Neuronal stem cell (in vitro differentiated cells): ENCODE measurements at regions not wholly inside any gene's neighbourhood (a gene's known extent, or its start where the extent isn't known, plus 50 kb on each side); places are given as distances from the start of the nearest gene placed in this dataset.

Experiments
- DNase-seq: peaks from one replicate; pipeline ENCODE4 v3.0.0-alpha.2; 2013; ENCODE audit warnings: low spot score
- H2AFZ ChIP-seq: one replicate; pipeline ENCODE4 v1.6.1; 2013; ENCODE audit warnings: mild to moderate bottlenecking, low read length, inconsistent platforms
- H2AK5ac ChIP-seq: 2 replicates; pipeline ENCODE4 v1.6.1; 2013; ENCODE audit warnings: low read depth, mild to moderate bottlenecking, inconsistent platforms, low read length, moderate library complexity, mixed read lengths
- H2BK120ac ChIP-seq: 2 replicates; pipeline ENCODE4 v1.6.1; 2013; ENCODE audit warnings: low read depth, mild to moderate bottlenecking, inconsistent platforms, low read length, moderate library complexity, mixed read lengths
- H2BK12ac ChIP-seq: one replicate; pipeline ENCODE4 v1.6.1; 2013; ENCODE audit warnings: low read length, inconsistent platforms
- H2BK15ac ChIP-seq: 2 replicates; pipeline ENCODE4 v1.6.1; 2013; ENCODE audit warnings: mild to moderate bottlenecking, low read length, inconsistent platforms, mixed read lengths
- H2BK5ac ChIP-seq: one replicate; pipeline ENCODE4 v1.6.1; 2013; ENCODE audit warnings: inconsistent platforms, mild to moderate bottlenecking, low read length, moderate library complexity
- H3K14ac ChIP-seq: one replicate; pipeline ENCODE4 v1.6.1; 2013; ENCODE audit warnings: low read length, inconsistent platforms
- H3K18ac ChIP-seq: 2 replicates; pipeline ENCODE4 v1.6.1; 2013; ENCODE audit warnings: low read length, inconsistent platforms
- H3K23ac ChIP-seq: 2 replicates; pipeline ENCODE4 v1.6.1; 2013; ENCODE audit warnings: low read depth, mild to moderate bottlenecking, mixed read lengths, low read length, inconsistent platforms; ENCODE audit not compliant: poor library complexity
- H3K27ac ChIP-seq: replicated peaks from 3 replicates; pipeline ENCODE4 v1.5.1; 2013; ENCODE audit warnings: low read length, inconsistent platforms
- H3K27me3 ChIP-seq, 3 experiments: 2 replicates each; pipeline ENCODE4 v1.6.1; 2013; ENCODE audit warnings: low read length in 3 of 3, mild to moderate bottlenecking in 2 of 3, inconsistent platforms in 1 of 3, low read depth in 1 of 3, mixed read lengths in 1 of 3, moderate library complexity in 1 of 3; ENCODE audit not compliant: control insufficient read depth in 3 of 3, insufficient read depth in 3 of 3
- H3K36me3 ChIP-seq, 2 donors: replicated peaks in 1 of 2; 2 replicates each; pipeline ENCODE4 v1.6.1; 2013; ENCODE audit warnings: low read length in 2 of 2; ENCODE audit not compliant: control insufficient read depth in 2 of 2, insufficient read depth in 2 of 2
- H3K4ac ChIP-seq: 2 replicates; pipeline ENCODE4 v1.6.1; 2013; ENCODE audit warnings: inconsistent platforms, mild to moderate bottlenecking, low read length, moderate library complexity
- H3K4me1 ChIP-seq, 2 donors: 1 replicate in 1 of 2; 2 replicates in 1 of 2; pipeline ENCODE4 v1.6.1; 2013; ENCODE audit warnings: low read length in 2 of 2, low read depth in 1 of 2; ENCODE audit not compliant: control insufficient read depth in 2 of 2, insufficient read depth in 1 of 2
- H3K4me2 ChIP-seq: one replicate; pipeline ENCODE4 v1.6.1; 2013; ENCODE audit warnings: mild to moderate bottlenecking, low read length, inconsistent platforms; ENCODE audit not compliant: insufficient read depth, poor library complexity, severe bottlenecking
- H3K4me3 ChIP-seq, 2 donors: 2 replicates each; pipeline ENCODE4 v1.5.1; 2013; ENCODE audit warnings: low read length in 2 of 2, mild to moderate bottlenecking in 2 of 2, inconsistent platforms in 1 of 2, moderate library complexity in 1 of 2
- H3K79me1 ChIP-seq: one replicate; pipeline ENCODE4 v1.6.1; 2013; ENCODE audit warnings: low read depth, mild to moderate bottlenecking, inconsistent platforms, low read length, moderate library complexity
- H3K9ac ChIP-seq: one replicate; pipeline ENCODE4 v1.6.1; 2013; ENCODE audit warnings: mild to moderate bottlenecking, low read depth, low read length, inconsistent platforms; ENCODE audit not compliant: poor library complexity
- H3K9me3 ChIP-seq, 2 donors: replicated peaks in 1 of 2; 2 replicates each; pipeline versions ENCODE3 to v1.6.1; 2013; ENCODE audit warnings: low read length in 2 of 2, mild to moderate bottlenecking in 2 of 2, inconsistent platforms in 1 of 2, low read depth in 1 of 2, mixed read lengths in 1 of 2, moderate library complexity in 1 of 2; ENCODE audit not compliant: control insufficient read depth in 2 of 2, insufficient read depth in 1 of 2
- H4K8ac ChIP-seq: one replicate; pipeline ENCODE4 v1.6.1; 2013; ENCODE audit warnings: low read depth, mild to moderate bottlenecking, inconsistent platforms, low read length, moderate library complexity
- H4K91ac ChIP-seq: one replicate; pipeline ENCODE4 v1.6.1; 2013; ENCODE audit warnings: low read length, low read depth, mild to moderate bottlenecking, inconsistent platforms; ENCODE audit not compliant: poor library complexity
- WGBS, 2 donors: extraction: QIAGEN DNeasy Blood & Tissue Kit; methylation state at CpG; one replicate each; pipeline ENCODE4 v1.1.7; 2013; ENCODE audit warnings: missing lambda C conversion rate in 2 of 2, mixed read lengths in 1 of 2; ENCODE audit not compliant: insufficient read length in 2 of 2, insufficient replicate concordance in 1 of 2; ENCODE audit errors: extremely low coverage in 2 of 2; 5-methylcytosine and 5-hydroxymethylcytosine counted together

DNA sequence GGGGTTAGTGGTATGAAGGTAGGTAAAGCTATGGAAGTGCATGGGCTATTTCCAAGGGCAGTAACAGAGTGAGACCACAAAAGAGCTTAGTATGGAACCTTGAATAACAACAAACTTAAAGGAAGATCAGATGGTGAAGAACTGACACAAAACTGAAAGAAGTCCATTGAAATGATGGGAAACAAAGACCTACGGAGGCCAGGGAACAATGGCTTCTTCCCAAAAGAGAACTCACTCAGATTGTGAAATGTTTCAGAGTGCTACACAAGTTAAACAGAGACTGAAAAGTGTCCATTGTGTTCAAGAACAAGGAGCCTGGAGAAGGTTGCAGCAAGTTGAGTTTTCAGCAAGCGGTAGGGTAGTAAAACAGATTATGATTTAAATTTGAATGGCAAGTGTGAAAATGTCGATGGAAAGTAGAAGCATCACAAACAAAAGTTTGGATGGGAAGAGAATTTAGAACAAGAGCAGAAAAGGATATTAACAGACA lies 700.0 kb upstream of the NXPH2 start:
- no peaks in the 10 kb centered on the region for H3K36me3 ChIP-seq
- no peak overlapping the region for H4K91ac ChIP-seq
- H3K27me3 ChIP-seq, result no peaks in the 10 kb centered on the region
- no peaks in the 10 kb centered on the region for H3K79me1 ChIP-seq
- H3K23ac ChIP-seq, result no peak overlapping the region
- H3K9ac ChIP-seq, result no peak overlapping the region
- H3K9me3 ChIP-seq, result no peaks in the 10 kb centered on the region
- H2BK12ac ChIP-seq, result no peak overlapping the region
- no peak overlapping the region for H2AK5ac ChIP-seq
- no CpG with 5 or more reads among the region's 3 CpGs for WGBS, 2 donors
- H3K4ac ChIP-seq, result no peak overlapping the region
- H3K4me2 ChIP-seq, result no peak overlapping the region
- H2BK15ac ChIP-seq, result no peak overlapping the region
- no peak overlapping the region for H2BK5ac ChIP-seq
- peak; percentile 5 for DNase-seq
- H4K8ac ChIP-seq, result no peak overlapping the region
- H3K4me3 ChIP-seq, result no peak overlapping the region
- no peak overlapping the region for H2BK120ac ChIP-seq
- no peak overlapping the region for H3K18ac ChIP-seq
- H3K27ac ChIP-seq, result no peak overlapping the region
- H3K4me1 ChIP-seq, result peaks cover 6 to 9% of the 10 kb centered on the region in 2 donors
- no peak overlapping the region for H3K14ac ChIP-seq
- no peak overlapping the region for H2AFZ ChIP-seq

- Histone ChIP-seq H3K27ac (no peak overlapping the region), H3K4me2 (no peak overlapping the region), H3K36me3 (no peaks in the 10 kb centered on the region), H2AFZ (no peak overlapping the region), H4K8ac (no peak overlapping the region), H4K91ac (no peak overlapping the region), H3K27me3 (no peaks in the 10 kb centered on the region), H2BK120ac (no peak overlapping the region), H3K4ac (no peak overlapping the region), H3K9me3 (no peaks in the 10 kb centered on the region), H3K79me1 (no peaks in the 10 kb centered on the region), H3K9ac (no peak overlapping the region), H2BK12ac (no peak overlapping the region), H3K23ac (no peak overlapping the region), H2BK5ac (no peak overlapping the region), H3K14ac (no peak overlapping the region), H3K18ac (no peak overlapping the region), H2BK15ac (no peak overlapping the region), H3K4me3 (no peak overlapping the region), H2AK5ac (no peak overlapping the region), H3K4me1 (peaks cover 4 to 9% of the 10 kb centered on the region in 2 donors)
- no peak for DNase-seq
- 100% methylated on average over 1 of the region's 3 CpGs; no CpG with 5 or more reads in 1 of the 2 donors for WGBS, 2 donors
Observed at GRCh38 chr2:139478165-139478914, 698.1 kb upstream of the NXPH2 start.

DNA sequence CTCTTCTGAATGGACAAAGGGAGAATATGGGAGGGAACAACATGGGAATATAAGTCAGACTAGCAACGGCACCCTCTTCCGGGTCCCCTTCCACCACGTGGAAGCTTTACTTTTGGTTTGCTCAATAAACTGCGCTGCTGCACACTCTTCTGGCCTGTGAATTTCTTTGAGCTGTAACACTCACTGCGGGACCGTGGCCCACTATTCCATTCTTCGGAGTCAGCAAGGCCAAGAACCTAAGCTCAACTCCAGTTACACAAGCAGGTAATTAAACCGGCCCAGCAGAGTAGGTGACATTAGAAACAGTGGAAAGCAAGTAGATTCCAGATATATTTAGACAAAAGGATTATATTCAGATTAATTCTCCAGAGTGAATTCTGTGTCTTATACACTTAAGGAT lies 697.4 kb upstream of the NXPH2 start:
- Histone ChIP-seq H3K23ac (no peak overlapping the region), H2BK120ac (no peak overlapping the region), H3K79me1 (no peaks in the 10 kb centered on the region), H3K9ac (no peak overlapping the region), H4K8ac (no peak overlapping the region), H3K27ac (no peak overlapping the region), H2BK15ac (no peak overlapping the region), H3K27me3 (no peaks in the 10 kb centered on the region), H4K91ac (no peak overlapping the region), H2AFZ (no peak overlapping the region), H3K9me3 (no peaks in the 10 kb centered on the region), H3K4me1 (peaks cover 4 to 9% of the 10 kb centered on the region in 2 donors), H3K4me3 (no peak overlapping the region), H2BK5ac (no peak overlapping the region), H3K4ac (no peak overlapping the region), H3K18ac (no peak overlapping the region), H2AK5ac (no peak overlapping the region), H3K4me2 (no peak overlapping the region), H3K36me3 (no peaks in the 10 kb centered on the region), H3K14ac (no peak overlapping the region), H2BK12ac (no peak overlapping the region)
- no peak for DNase-seq
- no CpG with 5 or more reads among the region's 8 CpGs for WGBS, 2 donors

DNA sequence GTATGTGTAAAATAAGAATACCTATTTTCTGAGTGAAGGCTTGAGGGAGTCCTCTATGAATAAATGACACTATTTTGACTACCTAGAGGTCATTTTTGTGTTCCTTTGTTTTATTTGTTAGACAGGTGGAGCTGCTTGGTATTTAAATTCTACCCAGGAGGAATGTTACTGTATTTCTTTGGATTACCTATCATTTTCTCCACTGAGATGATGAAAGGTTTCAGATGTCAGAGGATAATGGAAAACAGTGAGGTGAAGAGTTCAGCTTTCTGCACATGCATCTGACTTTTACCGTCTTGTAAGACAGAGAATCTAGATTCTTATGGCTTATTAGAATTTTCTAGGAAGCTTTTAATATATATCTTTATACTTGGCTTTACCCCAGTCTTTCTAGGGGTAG lies 689.8 kb upstream of the NXPH2 start:
- H3K4me1 ChIP-seq, result peaks cover under 1 to 2% of the 10 kb centered on the region in 2 donors
- H3K9ac ChIP-seq, result no peak overlapping the region
- WGBS, 2 donors, result no CpG with 5 or more reads among the region's 1 CpG
- H3K14ac ChIP-seq, result no peak overlapping the region
- H2AK5ac ChIP-seq, result no peak overlapping the region
- H4K91ac ChIP-seq, result no peak overlapping the region
- H3K9me3 ChIP-seq, result no peaks in the 10 kb centered on the region
- no peak overlapping the region for H4K8ac ChIP-seq
- no peaks in the 10 kb centered on the region for H3K27me3 ChIP-seq
- H2BK5ac ChIP-seq, result no peak overlapping the region
- no peaks in the 10 kb centered on the region for H3K79me1 ChIP-seq
- H2AFZ ChIP-seq, result no peak overlapping the region
- no peak overlapping the region for H3K4me2 ChIP-seq
- DNase-seq, result no peak
- no peak overlapping the region for H3K18ac ChIP-seq
- no peaks in the 10 kb centered on the region for H3K36me3 ChIP-seq
- no peak overlapping the region for H3K23ac ChIP-seq
- no peak overlapping the region for H3K27ac ChIP-seq
- no peak overlapping the region for H2BK120ac ChIP-seq
- no peak overlapping the region for H3K4ac ChIP-seq
- H2BK15ac ChIP-seq, result no peak overlapping the region
- no peak overlapping the region for H3K4me3 ChIP-seq
- no peak overlapping the region for H2BK12ac ChIP-seq
